ENCODE measurements at regions not wholly inside any gene's neighbourhood (a gene's known extent, or its start where the extent isn't known, plus 50 kb on each side); places are given as distances from the start of the nearest gene placed in this dataset.
A peak's percentile ranks its signal among the peaks of the same experiment; 100 is the strongest.

DNA sequence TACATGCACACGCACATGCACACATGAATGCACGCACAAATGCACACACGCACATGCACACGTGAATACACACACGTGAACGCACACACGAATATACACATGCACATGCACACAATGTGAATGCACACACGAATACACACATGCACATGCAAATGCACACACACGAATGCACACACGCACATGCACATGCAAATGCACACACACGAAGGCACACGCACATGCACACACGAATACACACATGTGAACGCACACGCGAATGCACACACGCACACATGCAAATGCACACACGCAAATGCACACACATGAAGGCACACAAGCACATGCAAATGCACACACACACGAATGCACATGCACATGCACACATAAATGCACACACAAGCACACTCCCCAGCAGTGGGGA, 68.6 kb upstream of the GPC1 start:
- no peaks in the 10 kb centered on the region for H3K4me1 Mint-ChIP-seq
- no peak overlapping the region for H3K4me3 ChIP-seq (ENCODE audit: low read length)
- no peaks in the 10 kb centered on the region for H3K27me3 ChIP-seq (ENCODE audit: insufficient read depth, low read length, poor library complexity, severe bottlenecking)
- no peaks in the 10 kb centered on the region for H3K36me3 Mint-ChIP-seq
- no peak overlapping the region for H3K27ac ChIP-seq (ENCODE audit: low read depth, low read length)
- H3K9me3 Mint-ChIP-seq = peaks cover 0 to 2% (median 0%) of the 10 kb centered on the region in 5 donors
- H3K4me3 Mint-ChIP-seq = no peak overlapping the region
- ChIA-PET POLR2A (no interaction called here), CTCF (no interaction called here)
- H3K4me1 ChIP-seq (ENCODE audit: insufficient read depth, low read length) = no peaks in the 10 kb centered on the region
- H3K27ac Mint-ChIP-seq = no peak overlapping the region
- no peaks in the 10 kb centered on the region for H3K36me3 ChIP-seq (ENCODE audit: insufficient read depth, low read length)
- no peak for DNase-seq
- H3K27me3 Mint-ChIP-seq = peaks cover 0 to 3% of the 10 kb centered on the region in 2 donors
- no peaks in the 10 kb centered on the region for H3K9me3 ChIP-seq (ENCODE audit: low read length)

GRCh38 chr2:240367721-240368120, 67.7 kb upstream of the GPC1 start:
- Histone ChIP-seq H3K36me3 (ENCODE audit: insufficient read depth, low read length) (no peaks in the 10 kb centered on the region), H3K27me3 (ENCODE audit: insufficient read depth, low read length, poor library complexity, severe bottlenecking) (no peaks in the 10 kb centered on the region), H3K4me1 (ENCODE audit: insufficient read depth, low read length) (no peaks in the 10 kb centered on the region), H3K4me3 (ENCODE audit: low read length) (no peak overlapping the region), H3K9me3 (ENCODE audit: low read length) (no peaks in the 10 kb centered on the region), H3K27ac (ENCODE audit: low read depth, low read length) (no peak overlapping the region)
- Mint-ChIP-seq H3K9me3 (no peaks in the 10 kb centered on the region), H3K4me1 (no peaks in the 10 kb centered on the region), H3K27ac (no peak overlapping the region), H3K27me3 (peaks cover 0 to 3% of the 10 kb centered on the region in 2 donors), H3K36me3 (no peaks in the 10 kb centered on the region), H3K4me3 (no peak overlapping the region)
- ChIA-PET CTCF (no interaction called here), POLR2A (no interaction called here)
- DNase-seq = no peak

DNA sequence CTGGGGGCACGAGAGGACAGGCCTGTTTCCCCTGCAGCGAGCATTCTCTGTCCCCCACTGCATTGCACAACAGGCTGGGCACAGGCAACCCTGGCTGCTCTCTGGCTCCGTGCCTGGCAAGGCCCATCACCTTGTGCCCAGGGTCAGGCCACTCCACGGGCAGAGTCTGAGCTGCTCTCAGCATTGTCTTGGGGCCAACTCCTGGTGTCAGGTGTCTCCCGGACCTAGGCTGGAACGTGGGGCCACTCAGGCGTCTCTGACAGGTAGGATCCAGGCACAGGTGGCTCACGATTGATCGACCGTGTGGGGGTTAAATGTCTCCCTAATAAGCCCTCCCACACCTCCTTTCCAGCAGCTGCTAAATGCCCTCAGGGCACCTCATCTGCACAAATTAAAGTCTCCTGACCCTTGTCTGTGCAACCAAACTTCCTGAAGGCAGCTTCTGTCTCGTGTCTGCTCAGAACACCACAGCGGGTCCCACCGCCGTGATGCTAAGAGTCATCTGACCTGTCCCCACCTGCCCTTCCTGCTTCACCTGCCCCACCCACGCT, 66.6 kb upstream of the GPC1 start:
- Mint-ChIP-seq H3K9me3 (no peaks in the 10 kb centered on the region), H3K4me3 (no peak overlapping the region), H3K27me3 (peaks cover 0 to 3% of the 10 kb centered on the region in 2 donors), H3K4me1 (no peaks in the 10 kb centered on the region), H3K36me3 (no peaks in the 10 kb centered on the region), H3K27ac (no peak overlapping the region)
- POLR2A ChIA-PET = interaction anchor here (0.5 kb wide), 1 partner anchor 930 kb away, joined by 6 read pairs; no protein-coding TSS in a partner anchor
- Histone ChIP-seq H3K9me3 (ENCODE audit: low read length) (no peaks in the 10 kb centered on the region), H3K4me3 (ENCODE audit: low read length) (no peak overlapping the region), H3K4me1 (ENCODE audit: insufficient read depth, low read length) (no peaks in the 10 kb centered on the region), H3K27ac (ENCODE audit: low read depth, low read length) (no peak overlapping the region), H3K36me3 (ENCODE audit: insufficient read depth, low read length) (no peaks in the 10 kb centered on the region), H3K27me3 (ENCODE audit: insufficient read depth, low read length, poor library complexity, severe bottlenecking) (no peaks in the 10 kb centered on the region)
- CTCF ChIA-PET = no interaction called here
- no peak for DNase-seq

DNA sequence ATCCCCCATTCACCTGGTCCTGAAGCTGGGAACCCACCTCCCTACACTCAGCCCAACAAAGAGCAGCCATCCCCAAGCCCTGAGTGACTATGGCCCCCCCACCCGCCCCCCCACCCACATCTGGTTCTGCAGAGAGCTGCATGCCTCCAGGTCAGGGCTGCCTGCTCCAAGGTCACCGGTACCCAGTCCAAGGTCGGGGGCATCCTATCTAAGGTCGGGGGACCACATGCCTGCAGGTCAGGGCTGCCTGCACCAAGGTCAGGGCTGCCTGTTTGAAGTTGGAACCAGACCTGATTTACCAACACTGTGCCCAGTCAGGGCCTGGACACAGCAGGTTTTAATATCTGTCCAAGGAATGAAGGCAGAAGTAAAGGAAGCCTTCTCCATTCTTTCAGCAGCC, 66.1 kb upstream of the GPC1 start:
- H3K4me1 Mint-ChIP-seq = no peaks in the 10 kb centered on the region
- H3K36me3 ChIP-seq (ENCODE audit: insufficient read depth, low read length) = no peaks in the 10 kb centered on the region
- peaks cover 0 to 3% of the 10 kb centered on the region in 2 donors for H3K27me3 Mint-ChIP-seq
- H3K9me3 Mint-ChIP-seq = no peaks in the 10 kb centered on the region
- ChIA-PET POLR2A (interaction anchor here (0.5 kb wide), 1 partner anchor 930 kb away, joined by 6 read pairs; no protein-coding TSS in a partner anchor), CTCF (no interaction called here)
- H3K36me3 Mint-ChIP-seq = no peaks in the 10 kb centered on the region
- no peak overlapping the region for H3K27ac ChIP-seq (ENCODE audit: low read depth, low read length)
- H3K4me3 ChIP-seq (ENCODE audit: low read length) = no peak overlapping the region
- no peaks in the 10 kb centered on the region for H3K4me1 ChIP-seq (ENCODE audit: insufficient read depth, low read length)
- H3K27me3 ChIP-seq (ENCODE audit: insufficient read depth, low read length, poor library complexity, severe bottlenecking) = no peaks in the 10 kb centered on the region
- H3K9me3 ChIP-seq (ENCODE audit: low read length) = no peaks in the 10 kb centered on the region
- no peak overlapping the region for H3K4me3 Mint-ChIP-seq
- DNase-seq = no peak
- no peak overlapping the region for H3K27ac Mint-ChIP-seq

- no peak for DNase-seq
- Mint-ChIP-seq H3K27me3 (peaks cover under 1 to 4% of the 10 kb centered on the region in 2 donors), H3K4me3 (no peak overlapping the region), H3K4me1 (no peaks in the 10 kb centered on the region), H3K27ac (peak overlapping the region in 1 of 8 donors; percentile 3), H3K36me3 (no peaks in the 10 kb centered on the region), H3K9me3 (no peaks in the 10 kb centered on the region)
- H3K36me3 ChIP-seq (ENCODE audit: insufficient read depth, low read length) = no peaks in the 10 kb centered on the region
- H3K4me1 ChIP-seq (ENCODE audit: insufficient read depth, low read length) = no peaks in the 10 kb centered on the region
- no peak overlapping the region for H3K4me3 ChIP-seq (ENCODE audit: low read length)
- no peaks in the 10 kb centered on the region for H3K9me3 ChIP-seq (ENCODE audit: low read length)
- ChIA-PET CTCF (no interaction called here), POLR2A (no interaction called here)
- no peaks in the 10 kb centered on the region for H3K27me3 ChIP-seq (ENCODE audit: insufficient read depth, low read length, poor library complexity, severe bottlenecking)
- H3K27ac ChIP-seq (ENCODE audit: low read depth, low read length) = no peak overlapping the region
Observed at GRCh38 chr2:240369801-240370585, 65.5 kb upstream of the GPC1 start.

- H3K4me3 Mint-ChIP-seq = no peak overlapping the region
- ChIA-PET POLR2A (no interaction called here), CTCF (no interaction called here)
Observed at GRCh38 chr2:240371129-240372000, 64.1 kb upstream of the GPC1 start.

DNA sequence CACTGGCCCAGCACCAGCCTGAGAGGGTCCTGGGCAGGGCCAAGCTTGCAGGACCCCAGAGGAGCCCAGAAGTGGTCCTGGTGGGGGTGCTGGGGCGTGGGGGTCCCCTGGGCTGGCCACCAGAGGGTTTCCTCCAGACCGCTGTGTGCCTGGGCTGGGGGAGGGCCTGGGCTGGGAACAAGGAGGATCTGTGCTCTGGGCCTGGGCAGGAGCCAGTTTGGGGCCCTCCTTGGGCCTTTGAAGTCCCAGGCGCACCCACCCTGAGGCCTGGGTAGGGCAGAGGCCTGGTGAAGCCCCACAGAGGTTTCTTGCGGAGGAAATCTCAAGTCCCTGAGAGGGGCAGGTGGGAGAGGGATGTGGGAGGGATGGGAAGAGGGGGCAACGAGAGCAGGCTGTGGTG, 63.4 kb upstream of the GPC1 start:
- Histone ChIP-seq H3K36me3 (ENCODE audit: insufficient read depth, low read length) (no peaks in the 10 kb centered on the region), H3K27ac (ENCODE audit: low read depth, low read length) (no peak overlapping the region), H3K4me3 (ENCODE audit: low read length) (no peak overlapping the region), H3K27me3 (ENCODE audit: insufficient read depth, low read length, poor library complexity, severe bottlenecking) (no peaks in the 10 kb centered on the region), H3K9me3 (ENCODE audit: low read length) (no peaks in the 10 kb centered on the region), H3K4me1 (ENCODE audit: insufficient read depth, low read length) (no peaks in the 10 kb centered on the region)
- H3K27ac Mint-ChIP-seq = no peak overlapping the region
- H3K4me1 Mint-ChIP-seq = no peaks in the 10 kb centered on the region
- H3K4me3 Mint-ChIP-seq = no peak overlapping the region
- ChIA-PET POLR2A (no interaction called here), CTCF (no interaction called here)
- H3K9me3 Mint-ChIP-seq = no peaks in the 10 kb centered on the region
- H3K27me3 Mint-ChIP-seq = peaks cover 7 to 8% of the 10 kb centered on the region in 2 donors
- no peaks in the 10 kb centered on the region for H3K36me3 Mint-ChIP-seq
- DNase-seq = no peak

More at GRCh38 chr2:240371129-240372000, 64.1 kb upstream of the GPC1 start:
- Mint-ChIP-seq H3K27ac (no peak overlapping the region), H3K36me3 (no peaks in the 10 kb centered on the region), H3K4me1 (no peaks in the 10 kb centered on the region), H3K27me3 (peaks cover 7 to 8% of the 10 kb centered on the region in 2 donors), H3K9me3 (no peaks in the 10 kb centered on the region)
- Histone ChIP-seq H3K9me3 (ENCODE audit: low read length) (no peaks in the 10 kb centered on the region), H3K36me3 (ENCODE audit: insufficient read depth, low read length) (no peaks in the 10 kb centered on the region), H3K4me3 (ENCODE audit: low read length) (no peak overlapping the region), H3K27ac (ENCODE audit: low read depth, low read length) (no peak overlapping the region), H3K27me3 (ENCODE audit: insufficient read depth, low read length, poor library complexity, severe bottlenecking) (no peaks in the 10 kb centered on the region), H3K4me1 (ENCODE audit: insufficient read depth, low read length) (no peaks in the 10 kb centered on the region)
- DNase-seq = no peak

GRCh38 chr2:240373289-240373885, 62.1 kb upstream of the GPC1 start:
- Mint-ChIP-seq H3K27ac (no peak overlapping the region), H3K9me3 (no peaks in the 10 kb centered on the region), H3K27me3 (peaks cover 7 to 8% of the 10 kb centered on the region in 2 donors), H3K4me1 (no peaks in the 10 kb centered on the region), H3K4me3 (no peak overlapping the region), H3K36me3 (no peaks in the 10 kb centered on the region)
- ChIA-PET CTCF (no interaction called here), POLR2A (no interaction called here)
- H3K36me3 ChIP-seq (ENCODE audit: insufficient read depth, low read length) = no peaks in the 10 kb centered on the region
- no peaks in the 10 kb centered on the region for H3K27me3 ChIP-seq (ENCODE audit: insufficient read depth, low read length, poor library complexity, severe bottlenecking)
- no peak overlapping the region for H3K27ac ChIP-seq (ENCODE audit: low read depth, low read length)
- no peaks in the 10 kb centered on the region for H3K4me1 ChIP-seq (ENCODE audit: insufficient read depth, low read length)
- H3K4me3 ChIP-seq (ENCODE audit: low read length) = no peak overlapping the region
- H3K9me3 ChIP-seq (ENCODE audit: low read length) = no peaks in the 10 kb centered on the region
- DNase-seq = no peak

Data from CD8-positive, alpha-beta memory T cell (primary cell).